Astrocyte of the cerebellum (primary cell): ENCODE measurements at regions not wholly inside any gene's neighbourhood (a gene's known extent, or its start where the extent isn't known, plus 50 kb on each side); places are given as distances from the start of the nearest gene placed in this dataset.
"Not testable (repeated sequence)": the region's sequence is repeated elsewhere in the genome, so short reads cannot be mapped to it uniquely, and the experiment has no call there.

Experiments used
- DNase-seq: peaks from one replicate; pipeline ENCODE4 v3.0.0-alpha.2; 2011; ENCODE audit warnings: low read depth
- H3K4me3 ChIP-seq: 2 replicates; pipeline ENCODE4 v1.5.1; 2011; ENCODE audit warnings: mild to moderate bottlenecking, low read depth, low read length, moderate library complexity
- in situ Hi-C: cut with HindIII; loops from 2 replicates; pipeline ENCODE4 v1.10.0; 2017; ENCODE audit warnings: low sequenced_read_pairs

DNA sequence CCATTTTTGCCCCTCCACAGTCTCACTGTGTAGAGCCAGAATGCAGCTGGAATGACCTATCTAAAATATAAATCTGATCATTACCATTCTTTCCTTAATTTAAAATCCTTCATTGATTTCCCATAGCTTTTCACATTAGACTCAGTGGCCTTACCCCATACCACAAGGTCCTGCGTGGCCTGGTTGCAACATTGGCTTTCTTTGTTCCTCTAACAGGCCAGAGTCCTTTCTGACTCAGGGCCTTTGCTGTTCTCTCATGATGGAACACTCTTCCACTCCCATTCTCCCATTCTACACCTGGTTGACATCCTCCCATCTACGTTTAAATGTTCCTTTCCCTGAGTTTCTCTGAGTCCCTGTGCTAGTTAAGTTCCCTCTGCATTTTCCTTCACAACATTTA, 74.4 kb upstream of the SEC22B start:
- in situ Hi-C loops, DNase-seq, H3K4me3 ChIP-seq: not testable (repeated sequence)

DNA sequence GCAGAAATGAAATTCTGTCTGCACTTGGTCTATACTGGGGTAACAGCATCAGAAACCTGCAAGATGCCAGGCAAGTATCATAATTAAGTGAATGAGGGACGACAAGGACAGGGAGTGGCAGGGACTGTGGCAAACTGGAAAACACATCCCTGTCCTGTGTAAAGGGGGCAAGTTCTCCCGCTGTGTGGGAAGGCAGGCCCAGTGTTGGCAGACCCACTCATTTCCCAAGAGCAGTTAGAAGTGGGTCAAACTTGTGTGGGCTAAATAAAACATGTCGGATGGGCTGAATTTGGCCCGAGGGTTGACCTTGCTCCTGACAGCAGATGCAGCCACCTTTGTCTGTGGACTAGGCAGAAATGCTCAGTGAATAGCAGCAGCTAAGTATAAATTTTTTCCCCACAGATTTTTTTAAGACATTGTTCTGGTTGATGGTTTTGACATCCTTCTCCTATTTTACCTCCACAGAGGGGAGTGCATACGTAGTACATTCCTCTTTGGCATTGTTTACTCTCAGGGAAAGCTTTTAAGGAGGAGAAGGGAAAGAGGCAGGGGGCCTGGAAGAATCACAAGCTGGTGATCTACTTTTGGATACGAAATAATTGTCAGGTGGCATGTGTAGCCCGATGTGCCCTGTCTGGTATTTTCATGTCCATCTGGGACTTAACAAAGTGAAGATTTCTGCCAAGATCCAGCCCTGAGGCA, 72.6 kb upstream of the SEC22B start:
- DNase-seq, H3K4me3 ChIP-seq, in situ Hi-C loops: not testable (repeated sequence)

DNA sequence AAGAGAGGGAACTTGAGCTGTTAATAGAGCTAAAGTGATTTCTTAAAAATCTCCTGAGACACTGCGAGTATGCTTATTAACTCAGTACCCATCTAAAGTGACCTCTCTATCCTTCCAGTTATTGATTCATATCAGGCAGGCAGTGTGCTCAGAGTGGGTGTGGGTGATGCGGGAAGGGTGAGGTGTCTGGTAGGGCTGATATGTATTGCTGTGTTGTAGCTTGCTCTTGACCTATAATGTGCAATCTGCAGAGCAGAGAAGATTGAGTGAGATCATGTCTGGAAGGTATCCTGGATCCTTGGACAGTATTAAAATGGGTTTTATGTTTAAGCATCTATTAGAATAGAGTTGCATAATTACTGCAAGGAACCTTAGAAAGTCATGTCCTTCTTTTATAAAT, 71.9 kb upstream of the SEC22B start:
- DNase-seq, H3K4me3 ChIP-seq, in situ Hi-C loops: not testable (repeated sequence)

DNA sequence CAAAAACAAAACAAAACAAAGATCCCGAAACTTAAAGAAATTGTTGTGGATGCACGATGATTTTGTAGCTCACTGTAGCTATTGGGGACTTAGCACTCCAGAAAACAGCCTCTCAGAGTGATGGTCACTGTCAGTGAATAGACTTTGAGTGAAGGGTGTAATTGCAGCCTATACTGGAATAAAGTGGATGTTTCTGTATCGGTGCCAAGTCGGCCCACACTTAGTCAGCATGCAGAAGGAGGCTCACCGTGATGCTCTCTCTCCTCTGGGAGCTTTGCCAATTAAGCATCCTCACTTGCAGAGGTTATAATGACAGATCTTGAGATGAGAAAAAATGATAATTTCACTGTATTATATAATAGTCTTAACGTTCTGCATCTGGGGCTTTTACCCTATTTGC, 67.5 kb upstream of the SEC22B start:
- DNase-seq, H3K4me3 ChIP-seq, in situ Hi-C loops: not testable (repeated sequence)

DNA sequence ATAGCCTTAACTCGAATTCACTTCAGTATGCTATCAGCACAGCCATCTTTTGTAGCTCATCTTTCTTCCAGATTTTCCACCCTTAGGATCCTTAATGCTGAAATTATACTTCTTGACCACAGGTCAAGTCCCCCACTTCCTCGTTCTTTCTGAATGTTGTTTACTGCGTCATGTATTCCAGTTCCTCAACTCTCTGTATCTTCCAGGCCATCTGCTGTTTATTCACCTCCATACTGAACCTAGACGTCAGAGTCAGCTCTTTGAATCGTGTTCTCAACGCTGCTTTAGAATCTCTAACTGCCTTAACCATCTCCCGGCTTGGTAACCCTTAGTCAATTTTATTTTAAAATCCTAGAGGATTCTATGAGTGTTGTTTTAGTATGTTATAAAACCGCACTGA, 66.3 kb upstream of the SEC22B start:
- in situ Hi-C loops, DNase-seq, H3K4me3 ChIP-seq: not testable (repeated sequence)

DNA sequence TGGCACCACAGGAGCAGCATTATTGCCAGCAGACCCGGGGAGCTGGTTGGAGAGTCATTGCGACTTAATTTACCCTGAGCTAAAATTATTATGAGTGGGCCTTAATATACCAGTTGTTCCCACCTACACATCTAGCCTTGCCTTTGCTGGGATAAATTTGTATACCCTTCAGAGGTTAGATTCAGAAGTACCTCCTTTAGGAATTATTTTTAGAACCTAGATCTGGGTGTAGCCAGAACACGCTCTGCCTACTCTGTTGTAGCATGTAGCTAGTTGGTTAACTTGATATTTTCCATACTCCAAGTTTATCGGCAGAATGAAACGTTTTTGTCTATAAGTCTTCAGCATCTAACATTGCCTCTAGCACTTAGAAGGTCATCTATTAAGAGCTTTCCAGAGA, 65.5 kb upstream of the SEC22B start:
- in situ Hi-C loops, DNase-seq, H3K4me3 ChIP-seq: not testable (repeated sequence)

DNA sequence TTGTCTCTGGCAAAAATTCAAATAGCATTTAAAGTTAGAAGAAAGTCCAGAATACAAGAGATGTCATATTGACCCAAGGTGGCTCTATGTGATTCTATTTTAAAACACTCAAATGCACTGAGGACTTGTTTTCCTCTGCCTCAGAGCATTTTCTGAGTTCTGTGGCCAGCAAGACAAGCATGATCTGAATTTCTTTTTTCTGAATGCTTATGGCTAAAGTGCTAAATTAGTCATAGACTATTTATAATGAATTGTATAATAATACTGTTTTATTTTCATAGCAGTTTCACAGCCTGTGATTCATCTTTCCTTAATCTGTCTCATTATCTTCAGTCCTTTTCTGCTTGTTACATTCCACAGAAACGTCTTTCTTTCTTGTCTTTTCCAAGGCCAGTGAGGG, 63.9 kb upstream of the SEC22B start:
- H3K4me3 ChIP-seq, in situ Hi-C loops, DNase-seq: not testable (repeated sequence)

DNA sequence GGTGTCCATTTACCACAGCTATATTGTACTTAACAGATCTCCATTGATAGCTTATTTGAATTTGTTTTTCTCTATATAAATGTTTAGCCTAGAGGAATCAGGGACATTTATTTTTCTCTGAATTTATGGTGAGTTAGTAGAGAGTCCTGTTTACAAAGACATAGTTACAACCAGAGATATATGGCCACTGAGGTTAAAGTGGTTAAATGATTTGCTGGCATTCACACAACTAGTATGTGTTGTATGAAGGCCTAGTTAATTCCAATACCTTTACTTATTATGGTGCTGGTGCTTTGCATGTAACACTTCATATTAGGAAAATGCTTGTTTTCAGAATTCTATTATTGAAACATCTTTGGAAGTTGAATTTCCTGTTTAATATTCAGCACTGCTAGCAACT, 63.0 kb upstream of the SEC22B start:
- DNase-seq, H3K4me3 ChIP-seq, in situ Hi-C loops: not testable (repeated sequence)

DNA sequence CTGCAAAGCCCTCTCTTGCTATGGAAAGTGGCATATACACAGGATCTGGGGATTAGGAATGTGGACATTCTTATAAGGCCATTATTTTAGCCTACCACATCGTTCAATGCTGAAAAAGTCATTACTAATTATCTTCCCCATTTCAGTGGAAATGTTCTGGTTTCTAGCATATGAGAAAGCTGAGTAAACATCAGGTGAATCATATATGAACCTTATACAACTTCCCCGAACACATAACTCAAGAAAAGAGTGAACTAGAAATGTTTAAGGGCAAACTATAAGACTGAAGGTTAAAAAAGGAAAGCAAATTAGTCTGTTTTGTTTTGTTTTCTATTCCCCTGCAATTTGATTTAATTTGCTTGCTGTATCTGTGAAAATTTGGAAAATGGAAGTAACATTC, 62.5 kb upstream of the SEC22B start:
- H3K4me3 ChIP-seq, DNase-seq, in situ Hi-C loops: not testable (repeated sequence)

DNA sequence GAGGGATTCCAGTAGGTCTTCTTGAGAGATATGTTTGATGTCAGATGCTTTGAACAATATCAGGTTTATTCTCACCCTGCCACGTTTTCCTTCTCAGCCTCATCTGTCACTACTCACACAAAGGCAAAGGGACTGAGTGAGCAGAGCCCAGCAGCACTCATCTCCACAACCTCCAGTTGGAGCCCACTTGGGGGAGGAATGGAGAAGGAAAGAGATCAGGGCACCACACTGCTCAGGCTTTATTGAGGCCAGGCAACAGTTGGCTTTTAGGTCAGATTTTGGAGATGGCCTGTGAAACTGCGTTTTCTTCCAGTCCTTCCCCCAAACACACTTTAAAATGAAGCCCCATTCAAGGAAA, 57.3 kb upstream of the SEC22B start:
- in situ Hi-C loops, H3K4me3 ChIP-seq, DNase-seq: not testable (repeated sequence)

DNA sequence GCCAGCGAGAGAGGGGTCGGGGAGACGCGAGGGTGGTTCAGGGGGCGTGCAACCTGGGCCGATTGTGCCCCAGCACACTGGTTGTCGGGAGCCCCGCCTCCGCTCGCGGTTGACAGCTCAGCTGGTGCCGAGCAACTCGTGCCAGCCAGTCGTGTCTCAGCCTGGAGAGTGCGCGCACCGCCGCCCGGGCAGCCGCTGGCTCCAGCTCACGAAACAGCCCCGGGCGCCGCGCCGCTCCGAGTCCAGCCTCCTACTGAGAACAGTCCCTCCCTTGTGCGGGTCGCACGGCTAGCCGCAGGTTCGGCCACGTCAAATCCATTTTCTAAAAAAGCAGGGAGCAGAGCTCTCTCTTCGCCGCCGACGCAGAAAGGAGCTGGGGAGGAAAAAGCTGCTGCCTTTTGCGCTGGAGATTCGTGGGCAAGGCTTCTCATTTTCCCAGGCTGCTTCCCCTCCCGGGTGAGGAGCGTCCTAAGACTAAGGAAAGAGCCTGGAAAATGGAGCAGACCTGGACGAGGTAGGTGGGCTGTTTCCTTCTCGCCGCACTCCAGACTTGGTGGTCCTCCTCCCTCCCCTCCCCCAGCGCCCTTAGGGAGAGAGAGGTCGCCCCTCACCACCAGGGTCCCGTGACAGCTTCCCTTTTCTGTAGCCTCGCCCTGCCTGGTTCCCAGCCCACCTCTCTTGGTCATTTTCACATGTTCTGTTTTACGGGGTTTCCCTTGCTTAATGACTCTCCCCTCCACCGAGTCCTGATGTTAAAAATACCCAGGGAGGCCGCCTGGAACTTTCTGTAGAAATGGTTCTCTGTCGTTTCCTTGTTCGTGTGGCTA, 56.7 kb upstream of the SEC22B start:
- H3K4me3 ChIP-seq, DNase-seq, in situ Hi-C loops: not testable (repeated sequence)

DNA sequence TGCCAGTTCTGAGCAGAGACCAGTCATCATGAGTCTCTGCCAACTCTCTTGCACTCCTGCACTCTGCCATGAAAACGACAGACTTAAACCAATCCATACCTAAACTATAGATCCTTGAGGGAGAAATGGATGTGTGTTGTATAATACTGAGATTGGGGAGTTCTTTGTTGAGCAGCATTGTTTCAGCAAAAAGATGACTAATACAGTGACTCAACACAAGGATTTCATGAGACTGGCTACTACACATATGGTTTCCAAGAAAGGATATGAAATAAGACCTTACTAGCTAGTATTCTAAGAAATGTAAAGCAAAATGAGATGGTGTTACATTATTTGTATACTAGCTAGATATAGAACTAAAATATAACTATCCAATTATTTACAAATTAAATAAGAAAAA, 53.5 kb upstream of the SEC22B start:
- DNase-seq, in situ Hi-C loops, H3K4me3 ChIP-seq: not testable (repeated sequence)
